Gastroesophageal sphincter (tissue), 3 donors: ENCODE measurements at regions not wholly inside any gene's neighbourhood (a gene's known extent, or its start where the extent isn't known, plus 50 kb on each side); places are given as distances from the start of the nearest gene placed in this dataset.

Source experiments
- CTCF ChIP-seq, 4 experiments: fragments of 200-600 bp in 2 of 4; fragments of 450-650 bp in 2 of 4; sonication (generic) in 1 of 4; IDR thresholded peaks; one replicate each; pipeline ENCODE4 v1.5.1; 2017 to 2019; ENCODE audit warnings: antibody characterized with exemption in 4 of 4, mild to moderate bottlenecking in 2 of 4, moderate library complexity in 2 of 4
- POLR2AphosphoS5 ChIP-seq: sonication (generic); formaldehyde crosslinking; IDR thresholded peaks from one replicate; pipeline ENCODE4 v1.6.1; 2017; ENCODE audit warnings: antibody characterized with exemption

GRCh38 chr6:14498748-14499147 is 381.2 kb downstream of the CD83 start:
- TF ChIP-seq CTCF (IDR thresholded peaks at IDR 0.05): no peak
- TF ChIP-seq POLR2AphosphoS5: no peak
